T-helper 17 cell (primary cell): ENCODE measurements at regions not wholly inside any gene's neighbourhood (a gene's known extent, or its start where the extent isn't known, plus 50 kb on each side); places are given as distances from the start of the nearest gene placed in this dataset.
"Not testable (repeated sequence)": the region's sequence is repeated elsewhere in the genome, so short reads cannot be mapped to it uniquely, and the experiment has no call there.

Experiments used
- ATAC-seq: fragments of 150-1000 bp; cut with Tn5 transposase; 2 replicates; pipeline ENCODE4 v1.10.0; 2021; ENCODE audit warnings: mild to moderate bottlenecking, moderate library complexity
- DNase-seq, 3 donors: peaks; one replicate each; pipeline versions ENCODE4 v3.0.0 to v3.0.0-alpha.2; 2020 to 2021
- H3K9me3 ChIP-seq: one replicate; pipeline ENCODE4 v1.7.0; 2013; ENCODE audit warnings: low read length, mild to moderate bottlenecking; ENCODE audit not compliant: control insufficient read depth, poor library complexity, severe bottlenecking
- H3K27ac Mint-ChIP-seq: one replicate; pipeline ENCODE4 v1.8.0; 2022; ENCODE audit warnings: mild to moderate bottlenecking, moderate library complexity, mixed read lengths
- H3K27me3 Mint-ChIP-seq: one replicate; pipeline ENCODE4 v1.8.0; 2022; ENCODE audit warnings: mixed read lengths
- H3K36me3 Mint-ChIP-seq: one replicate; pipeline ENCODE4 v1.8.0; 2022; ENCODE audit warnings: low read depth, mixed read lengths
- H3K4me1 Mint-ChIP-seq: one replicate; pipeline ENCODE4 v1.8.0; 2022; ENCODE audit warnings: mild to moderate bottlenecking, mixed read lengths
- H3K4me3 Mint-ChIP-seq: one replicate; pipeline ENCODE4 v1.8.0; 2022; ENCODE audit warnings: mild to moderate bottlenecking, moderate library complexity, mixed read lengths

DNA sequence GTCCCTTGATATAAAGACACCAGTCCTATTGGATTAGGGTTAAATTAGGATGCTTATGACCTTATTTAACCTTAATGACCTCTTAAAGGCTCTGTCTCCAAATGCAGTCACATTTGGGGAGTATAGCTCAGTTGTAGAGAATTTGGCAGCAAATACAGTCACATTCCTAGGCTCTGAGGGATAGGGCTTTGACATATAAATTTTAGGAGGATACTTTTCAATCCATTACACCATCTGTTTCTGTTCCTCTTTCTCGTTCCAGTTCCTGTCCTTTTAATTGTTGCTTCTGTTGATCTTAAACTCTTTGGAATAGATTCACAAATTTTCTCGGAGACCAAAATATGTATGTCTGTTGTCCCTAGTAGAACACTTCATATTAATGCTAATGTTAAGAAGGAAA lies 390.0 kb upstream of the PCSK5 start:
- H3K9me3 ChIP-seq = no peaks in the 10 kb centered on the region
- no peak for ATAC-seq

DNA sequence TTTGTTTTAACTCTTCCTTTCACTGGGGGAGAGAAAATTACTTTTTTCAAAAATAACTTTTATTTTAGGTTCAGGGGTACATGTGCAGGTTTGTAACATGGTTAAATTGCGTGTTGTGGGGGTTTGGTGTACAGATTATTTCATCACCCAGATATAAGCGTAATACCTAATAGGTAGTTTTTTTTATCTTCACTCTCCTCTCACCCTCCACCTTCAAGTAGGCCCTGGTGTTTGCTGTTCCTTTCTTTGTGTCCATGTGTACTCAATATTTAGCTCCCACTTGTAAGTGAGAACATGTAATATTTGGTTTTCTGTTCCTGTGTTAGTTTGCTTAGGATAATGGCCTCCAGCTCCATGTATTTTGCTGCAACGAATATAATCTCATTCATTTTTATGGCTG lies 389.5 kb upstream of the PCSK5 start:
- not testable (repeated sequence) for H3K4me3 Mint-ChIP-seq, H3K4me1 Mint-ChIP-seq, DNase-seq, H3K27me3 Mint-ChIP-seq, H3K27ac Mint-ChIP-seq, ATAC-seq, H3K9me3 ChIP-seq, H3K36me3 Mint-ChIP-seq

More for the DNA sequence above, 390.0 kb upstream of the PCSK5 start:
- Mint-ChIP-seq H3K4me3 (no peak overlapping the region), H3K36me3 (no peaks in the 10 kb centered on the region), H3K27ac (no peak overlapping the region), H3K4me1 (no peaks in the 10 kb centered on the region), H3K27me3 (no peaks in the 10 kb centered on the region)
- DNase-seq = no peak

DNA sequence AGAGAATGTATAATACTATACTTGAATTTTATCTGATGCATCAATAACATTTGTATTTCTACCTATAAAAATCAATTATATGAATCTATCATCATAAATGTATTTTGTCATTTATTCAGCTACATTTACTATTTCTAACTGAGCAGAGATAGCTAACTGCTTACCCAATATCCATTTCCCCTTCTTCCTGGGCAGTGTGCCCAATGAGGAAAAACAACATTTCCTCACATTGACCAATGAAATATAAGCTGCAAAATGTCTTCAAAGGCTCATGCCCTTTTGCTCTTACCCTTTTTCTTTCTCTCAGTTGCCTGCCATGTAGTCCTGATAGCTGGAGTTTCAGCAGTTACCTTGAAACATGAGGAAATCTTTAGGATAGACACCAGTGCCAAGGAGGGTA lies 385.8 kb upstream of the PCSK5 start:
- no peak overlapping the region for H3K27ac Mint-ChIP-seq
- DNase-seq = no peak
- H3K4me3 Mint-ChIP-seq = no peak overlapping the region
- H3K36me3 Mint-ChIP-seq = no peaks in the 10 kb centered on the region
- no peaks in the 10 kb centered on the region for H3K4me1 Mint-ChIP-seq
- no peaks in the 10 kb centered on the region for H3K27me3 Mint-ChIP-seq
- no peaks in the 10 kb centered on the region for H3K9me3 ChIP-seq
- ATAC-seq = no peak

DNA sequence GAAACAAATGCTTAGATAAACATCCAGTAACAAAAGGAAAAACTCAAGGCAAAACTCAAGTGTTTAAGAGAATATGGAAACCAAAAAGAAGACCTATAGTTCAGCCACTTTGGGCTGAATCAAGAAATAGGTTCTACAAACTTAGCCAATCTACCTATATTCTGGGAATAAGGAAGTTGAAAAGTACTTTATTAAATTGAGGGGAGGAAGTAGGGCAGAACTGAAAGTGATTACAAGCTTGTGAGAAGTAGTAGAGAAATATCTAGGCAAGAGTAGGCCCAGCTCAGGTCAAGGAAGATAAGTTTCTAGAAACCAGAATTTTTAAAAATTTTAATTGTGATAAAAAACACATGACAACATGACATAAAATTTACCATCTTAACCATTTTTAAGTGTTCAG lies 384.8 kb upstream of the PCSK5 start:
- H3K36me3 Mint-ChIP-seq = no peaks in the 10 kb centered on the region
- ATAC-seq = no peak

DNA sequence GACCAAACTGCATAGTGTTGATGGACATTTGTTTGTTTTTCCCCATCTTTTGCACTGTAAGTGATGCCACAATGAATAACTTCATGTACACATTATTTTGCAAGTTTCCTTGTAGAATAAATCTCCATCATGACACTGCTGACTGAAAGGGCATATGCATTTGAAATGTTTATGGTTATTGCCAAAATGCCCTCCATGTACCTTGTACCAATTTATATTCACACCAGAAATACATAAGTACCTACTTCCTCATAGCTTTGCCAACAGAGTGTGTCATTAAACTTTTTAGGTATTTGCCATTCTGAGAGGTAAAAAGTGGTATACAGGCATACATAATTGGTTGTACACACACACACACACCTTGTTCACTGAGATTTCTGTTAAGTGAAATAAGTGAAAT lies 361.0 kb upstream of the PCSK5 start:
- H3K4me1 Mint-ChIP-seq = no peaks in the 10 kb centered on the region
- H3K4me3 Mint-ChIP-seq = no peak overlapping the region
- no peaks in the 10 kb centered on the region for H3K36me3 Mint-ChIP-seq
- no peaks in the 10 kb centered on the region for H3K27me3 Mint-ChIP-seq
- H3K27ac Mint-ChIP-seq = no peak overlapping the region
- no peak for DNase-seq
- no peaks in the 10 kb centered on the region for H3K9me3 ChIP-seq
- ATAC-seq = no peak

More for the DNA sequence above, 384.8 kb upstream of the PCSK5 start:
- H3K4me1 Mint-ChIP-seq = no peaks in the 10 kb centered on the region
- no peak overlapping the region for H3K4me3 Mint-ChIP-seq
- DNase-seq = no peak
- no peak overlapping the region for H3K27ac Mint-ChIP-seq
- H3K27me3 Mint-ChIP-seq = no peaks in the 10 kb centered on the region
- H3K9me3 ChIP-seq = no peaks in the 10 kb centered on the region

DNA sequence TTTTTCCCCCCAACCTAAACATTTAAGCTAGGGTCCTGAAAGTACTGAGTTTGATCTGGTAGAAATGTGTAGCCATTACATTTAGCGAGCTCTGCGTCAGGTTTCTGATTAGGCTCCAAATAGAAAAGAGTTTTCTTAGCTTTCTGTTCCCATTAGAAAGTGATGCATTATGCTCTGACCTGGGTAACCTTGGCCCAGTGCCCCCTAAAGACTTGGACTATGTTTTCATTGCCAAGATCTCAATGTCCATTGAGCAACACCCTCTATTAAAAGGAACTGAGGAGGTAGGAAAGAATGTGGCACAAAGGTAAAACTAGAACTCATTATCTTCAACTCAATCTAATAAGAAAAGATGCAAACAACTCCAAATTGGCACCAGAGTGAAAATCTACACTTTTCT lies 358.9 kb upstream of the PCSK5 start:
- H3K36me3 Mint-ChIP-seq = no peaks in the 10 kb centered on the region
- H3K4me1 Mint-ChIP-seq = no peaks in the 10 kb centered on the region
- H3K9me3 ChIP-seq = no peaks in the 10 kb centered on the region
- ATAC-seq (no peak), DNase-seq (no peak)
- H3K27me3 Mint-ChIP-seq = no peaks in the 10 kb centered on the region
- no peak overlapping the region for H3K4me3 Mint-ChIP-seq
- H3K27ac Mint-ChIP-seq = no peak overlapping the region

DNA sequence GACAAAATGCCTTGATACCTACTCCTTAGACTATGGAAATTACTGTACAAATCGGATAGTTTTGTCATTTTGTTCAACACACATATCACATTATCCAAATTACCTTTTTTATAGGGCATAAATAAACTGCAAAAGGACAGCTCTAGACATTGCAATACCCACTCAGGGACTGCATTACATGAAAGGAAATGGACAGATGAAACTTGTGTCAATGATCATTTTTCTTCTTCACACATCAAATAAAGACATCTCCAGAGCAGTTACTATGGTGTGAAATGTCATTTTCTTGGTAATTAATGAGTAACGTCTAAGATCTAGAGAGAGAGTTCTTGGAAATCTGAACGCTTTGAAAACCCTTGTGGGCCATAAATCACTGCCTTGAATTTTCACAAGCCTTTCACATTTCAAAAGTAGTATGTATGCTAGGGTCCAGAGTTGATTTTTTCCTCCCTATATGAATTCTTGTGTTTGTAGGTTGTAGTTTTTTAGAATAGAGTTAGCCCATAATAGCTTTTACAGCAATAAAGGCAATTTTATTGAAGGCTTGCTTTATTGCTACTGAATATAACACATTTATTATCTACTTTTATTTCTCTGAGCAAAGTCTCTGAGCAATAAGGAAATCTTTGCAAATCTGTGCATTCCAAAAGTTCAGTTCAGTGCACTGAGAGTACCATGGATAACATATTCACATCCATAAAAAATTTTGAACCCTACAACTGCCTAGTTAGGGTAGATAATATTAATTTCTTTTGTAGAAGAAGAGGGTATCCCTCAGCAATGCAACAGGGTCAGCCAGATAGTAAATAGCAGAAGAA lies 358.0 kb upstream of the PCSK5 start:
- Mint-ChIP-seq H3K27me3 (no peaks in the 10 kb centered on the region), H3K36me3 (no peaks in the 10 kb centered on the region), H3K4me1 (no peaks in the 10 kb centered on the region), H3K27ac (no peak overlapping the region), H3K4me3 (no peak overlapping the region)
- ATAC-seq (no peak), DNase-seq (no peak)
- H3K9me3 ChIP-seq = no peaks in the 10 kb centered on the region

DNA sequence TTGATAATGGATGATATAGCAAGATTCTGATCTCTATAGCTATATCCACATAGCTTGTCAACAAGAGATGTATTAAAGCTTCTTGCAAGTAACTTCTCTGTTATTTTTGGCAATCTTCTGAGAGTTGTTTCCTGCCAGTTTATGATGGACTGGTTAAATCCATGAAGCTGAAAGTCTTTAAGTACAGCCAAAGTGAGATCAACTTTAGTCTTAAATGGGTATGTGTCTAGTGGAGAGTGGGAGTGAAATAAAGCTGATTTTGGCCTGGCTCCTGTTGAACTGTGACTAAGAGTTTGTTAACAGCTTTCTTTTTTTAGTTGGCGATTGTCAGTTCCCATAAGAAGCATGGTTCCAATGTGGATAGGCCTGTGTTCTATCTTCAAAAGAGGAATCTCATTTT lies 350.9 kb upstream of the PCSK5 start:
- no peak overlapping the region for H3K27ac Mint-ChIP-seq
- ATAC-seq = no peak

DNA sequence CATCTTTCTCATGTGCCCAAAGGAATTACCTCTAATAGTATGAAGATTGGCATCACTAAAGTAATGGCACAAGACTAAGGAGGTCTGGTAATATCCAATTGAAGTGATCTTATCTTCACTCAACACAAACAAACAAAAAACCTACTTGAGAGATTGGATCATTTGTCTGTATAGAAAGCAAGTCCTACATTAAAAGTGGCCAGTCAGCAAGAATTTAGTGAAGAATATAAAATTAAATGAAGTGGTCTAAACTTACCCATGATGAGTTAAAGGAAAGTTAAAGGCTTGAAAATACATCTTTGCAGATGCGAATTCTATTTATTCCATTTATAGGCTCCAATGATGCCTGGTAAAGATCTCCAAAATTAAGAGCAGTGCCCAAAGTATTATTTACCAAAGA lies 350.3 kb upstream of the PCSK5 start:
- DNase-seq = no peak
- no peaks in the 10 kb centered on the region for H3K9me3 ChIP-seq
- H3K4me3 Mint-ChIP-seq = no peak overlapping the region
- no peaks in the 10 kb centered on the region for H3K36me3 Mint-ChIP-seq
- H3K27me3 Mint-ChIP-seq = no peaks in the 10 kb centered on the region
- no peak for ATAC-seq
- no peak overlapping the region for H3K27ac Mint-ChIP-seq
- no peaks in the 10 kb centered on the region for H3K4me1 Mint-ChIP-seq

More for the DNA sequence above, 350.9 kb upstream of the PCSK5 start:
- Mint-ChIP-seq H3K36me3 (no peaks in the 10 kb centered on the region), H3K4me1 (no peaks in the 10 kb centered on the region), H3K4me3 (no peak overlapping the region), H3K27me3 (no peaks in the 10 kb centered on the region)
- no peaks in the 10 kb centered on the region for H3K9me3 ChIP-seq
- no peak for DNase-seq

DNA sequence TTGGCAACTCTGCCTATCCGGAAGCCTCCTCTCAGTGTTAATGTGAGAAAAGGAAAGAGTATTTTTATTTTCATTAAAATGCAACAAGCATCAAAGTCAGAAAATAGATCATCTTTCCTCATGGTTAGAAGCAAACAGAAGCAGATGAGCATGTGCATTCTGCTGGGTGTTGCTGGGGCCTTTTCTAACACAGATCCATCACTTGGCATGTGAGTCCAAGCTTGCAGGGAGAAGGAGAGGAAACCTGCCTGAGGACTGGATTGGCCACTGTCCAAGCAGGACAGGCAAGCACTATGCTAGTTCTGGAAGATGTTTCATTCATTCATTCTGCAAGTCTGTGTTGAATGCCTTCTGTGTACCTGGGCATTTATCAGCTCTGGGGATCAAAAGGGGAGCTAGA lies 348.7 kb upstream of the PCSK5 start:
- Mint-ChIP-seq H3K4me3 (no peak overlapping the region), H3K4me1 (no peaks in the 10 kb centered on the region), H3K27me3 (no peaks in the 10 kb centered on the region), H3K36me3 (no peaks in the 10 kb centered on the region), H3K27ac (no peak overlapping the region)
- ATAC-seq (no peak), DNase-seq (no peak)
- no peaks in the 10 kb centered on the region for H3K9me3 ChIP-seq

DNA sequence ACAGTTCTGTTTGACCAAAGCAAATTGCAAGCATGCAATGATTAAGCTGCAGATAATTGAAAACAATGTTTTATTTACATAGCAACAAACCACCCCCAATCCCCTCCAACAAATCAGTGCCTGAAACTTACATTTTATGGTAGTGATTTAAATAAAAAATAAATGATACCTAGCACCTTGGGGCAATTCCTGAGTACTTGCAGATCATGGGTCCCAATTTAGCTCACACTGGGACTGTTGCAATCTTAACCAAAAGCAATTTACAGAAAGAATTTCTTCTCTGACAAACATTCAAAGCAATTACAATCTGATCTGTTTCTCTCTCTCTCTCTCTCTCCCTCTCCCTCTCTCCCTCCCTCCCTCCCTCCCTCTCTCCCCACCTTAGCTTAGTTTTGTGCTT lies 345.7 kb upstream of the PCSK5 start:
- no peaks in the 10 kb centered on the region for H3K4me1 Mint-ChIP-seq
- no peaks in the 10 kb centered on the region for H3K9me3 ChIP-seq
- ATAC-seq = no peak
- DNase-seq = no peak
- H3K4me3 Mint-ChIP-seq = no peak overlapping the region
- H3K27me3 Mint-ChIP-seq = no peaks in the 10 kb centered on the region
- H3K36me3 Mint-ChIP-seq = no peaks in the 10 kb centered on the region
- H3K27ac Mint-ChIP-seq = no peak overlapping the region

DNA sequence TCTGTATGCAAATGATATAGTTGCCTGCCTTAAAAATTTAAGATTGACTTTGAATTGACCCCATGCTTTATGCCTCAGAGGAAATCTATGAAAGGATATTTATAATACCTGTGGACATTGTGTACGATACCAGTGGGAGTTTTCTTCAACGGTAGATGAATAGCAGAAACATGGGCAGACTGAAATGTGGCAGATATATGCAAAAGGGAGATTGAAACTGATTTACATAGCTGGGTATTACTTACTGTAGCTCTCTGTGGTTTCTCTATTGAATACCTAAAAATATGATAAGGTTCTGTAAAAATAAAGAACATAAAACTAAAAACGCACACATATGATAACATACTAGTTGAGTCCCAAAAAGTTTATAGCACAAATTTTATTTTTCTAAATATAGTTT lies 345.2 kb upstream of the PCSK5 start:
- DNase-seq (no peak), ATAC-seq (no peak)
- no peaks in the 10 kb centered on the region for H3K27me3 Mint-ChIP-seq
- no peaks in the 10 kb centered on the region for H3K4me1 Mint-ChIP-seq
- no peaks in the 10 kb centered on the region for H3K36me3 Mint-ChIP-seq
- no peaks in the 10 kb centered on the region for H3K9me3 ChIP-seq
- no peak overlapping the region for H3K27ac Mint-ChIP-seq
- H3K4me3 Mint-ChIP-seq = no peak overlapping the region

DNA sequence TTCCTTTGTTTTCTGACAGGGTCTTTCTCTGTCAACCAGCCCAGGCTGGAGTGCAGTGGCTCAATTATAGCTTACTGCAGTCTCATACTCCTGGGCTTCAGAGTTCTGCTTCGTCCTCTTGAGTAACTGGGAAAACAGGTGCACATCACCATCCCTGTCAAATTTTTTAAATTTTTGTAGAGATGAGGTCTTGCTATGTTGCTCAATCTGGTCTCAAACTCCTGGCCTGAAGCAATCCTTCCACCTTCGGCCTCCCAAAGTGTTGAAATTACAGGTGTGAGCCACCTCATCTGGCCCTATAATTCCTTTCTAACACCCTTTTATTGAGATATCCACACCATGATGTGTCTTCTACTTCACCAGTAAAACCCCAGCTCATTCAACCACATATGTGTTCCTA lies 341.6 kb upstream of the PCSK5 start:
- H3K36me3 Mint-ChIP-seq = no peaks in the 10 kb centered on the region
- H3K27me3 Mint-ChIP-seq = peaks cover 6% of the 10 kb centered on the region
- no peaks in the 10 kb centered on the region for H3K9me3 ChIP-seq
- no peak for DNase-seq
- no peak for ATAC-seq
- no peak overlapping the region for H3K27ac Mint-ChIP-seq
- H3K4me1 Mint-ChIP-seq = no peaks in the 10 kb centered on the region
- H3K4me3 Mint-ChIP-seq = no peak overlapping the region

DNA sequence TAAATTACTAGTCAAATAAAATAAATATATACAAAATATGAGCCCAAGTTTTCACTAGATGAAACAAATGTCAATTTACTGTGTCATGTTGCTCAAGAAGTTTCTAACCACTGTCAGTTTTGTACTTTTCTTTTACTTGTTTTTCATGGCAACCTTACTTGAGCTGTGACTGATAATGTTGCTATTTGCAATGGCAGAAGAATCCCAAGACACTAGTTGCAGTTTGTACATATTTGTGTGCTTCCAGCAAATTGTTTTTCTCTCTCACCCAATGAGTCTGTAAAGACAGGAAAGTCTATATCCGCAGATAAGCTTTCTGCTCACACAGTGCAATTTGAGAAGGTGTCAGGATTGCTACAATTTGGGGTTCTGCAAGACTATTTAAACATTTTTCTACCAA lies 338.6 kb upstream of the PCSK5 start:
- no peaks in the 10 kb centered on the region for H3K4me1 Mint-ChIP-seq
- no peaks in the 10 kb centered on the region for H3K36me3 Mint-ChIP-seq
- H3K27me3 Mint-ChIP-seq = peaks cover 6% of the 10 kb centered on the region
- no peaks in the 10 kb centered on the region for H3K9me3 ChIP-seq
- no peak for ATAC-seq
- no peak overlapping the region for H3K4me3 Mint-ChIP-seq
- DNase-seq = no peak
- H3K27ac Mint-ChIP-seq = no peak overlapping the region
